ENCODE measurements at regions not wholly inside any gene's neighbourhood (a gene's known extent, or its start where the extent isn't known, plus 50 kb on each side); places are given as distances from the start of the nearest gene placed in this dataset.

DNA sequence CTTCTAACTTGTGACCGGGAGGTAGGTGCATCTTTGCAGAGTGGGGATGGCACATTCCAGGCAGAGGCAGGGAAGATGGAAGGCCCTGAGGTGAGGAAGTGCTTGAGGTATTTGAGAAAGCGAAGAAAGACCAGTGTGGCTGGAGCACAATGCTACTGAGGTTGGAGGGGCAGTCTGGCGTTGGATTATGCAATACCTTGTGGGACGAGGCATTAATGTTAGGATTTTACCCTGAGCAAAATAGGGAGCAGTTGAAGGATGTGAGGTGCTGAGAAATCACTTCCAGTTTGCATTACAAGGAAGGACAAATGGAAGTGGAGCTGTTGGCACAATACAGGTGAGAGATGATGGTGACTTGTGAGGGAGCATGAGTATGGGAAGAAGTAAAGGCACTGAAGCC lies 145.5 kb downstream of the KCNA5 start:
- Histone ChIP-seq H3K4me3 (no peak overlapping the region), H3K4me2 (no peak overlapping the region), H3K4me1 (ENCODE audit: insufficient read depth) (no peaks in the 10 kb centered on the region), H4K20me1 (ENCODE audit: insufficient read depth, poor library complexity, severe bottlenecking) (no peaks in the 10 kb centered on the region), H3K9me2 (replicated peaks; ENCODE audit: insufficient read depth) (no peaks in the 10 kb centered on the region), H3K9me3 (ENCODE audit: low read depth) (no peaks in the 10 kb centered on the region), H3K27me3 (no peaks in the 10 kb centered on the region), H3K79me2 (no peaks in the 10 kb centered on the region), H2AFZ (no peak overlapping the region), H3K27ac (no peak overlapping the region), H3K36me3 (replicated peaks; ENCODE audit: insufficient read depth, low read depth) (no peaks in the 10 kb centered on the region)
- no peak for DNase-seq (ENCODE audit: low spot score)
- WGBS (ENCODE audit: low lambda C conversion rate, missing lambda C conversion rate) = 69% methylated on average over 4 of the region's 4 CpGs
- TF ChIP-seq EZH2 (IDR thresholded peaks at IDR 0.05; ENCODE audit: borderline replicate concordance) (no peak), CTCF (IDR thresholded peaks at IDR 0.05; ENCODE audit: poor library complexity) (no peak), EZH2phosphoT487 (IDR thresholded peaks at IDR 0.05; ENCODE audit: low read depth, severe bottlenecking, unreplicated experiment) (no peak)

DNA sequence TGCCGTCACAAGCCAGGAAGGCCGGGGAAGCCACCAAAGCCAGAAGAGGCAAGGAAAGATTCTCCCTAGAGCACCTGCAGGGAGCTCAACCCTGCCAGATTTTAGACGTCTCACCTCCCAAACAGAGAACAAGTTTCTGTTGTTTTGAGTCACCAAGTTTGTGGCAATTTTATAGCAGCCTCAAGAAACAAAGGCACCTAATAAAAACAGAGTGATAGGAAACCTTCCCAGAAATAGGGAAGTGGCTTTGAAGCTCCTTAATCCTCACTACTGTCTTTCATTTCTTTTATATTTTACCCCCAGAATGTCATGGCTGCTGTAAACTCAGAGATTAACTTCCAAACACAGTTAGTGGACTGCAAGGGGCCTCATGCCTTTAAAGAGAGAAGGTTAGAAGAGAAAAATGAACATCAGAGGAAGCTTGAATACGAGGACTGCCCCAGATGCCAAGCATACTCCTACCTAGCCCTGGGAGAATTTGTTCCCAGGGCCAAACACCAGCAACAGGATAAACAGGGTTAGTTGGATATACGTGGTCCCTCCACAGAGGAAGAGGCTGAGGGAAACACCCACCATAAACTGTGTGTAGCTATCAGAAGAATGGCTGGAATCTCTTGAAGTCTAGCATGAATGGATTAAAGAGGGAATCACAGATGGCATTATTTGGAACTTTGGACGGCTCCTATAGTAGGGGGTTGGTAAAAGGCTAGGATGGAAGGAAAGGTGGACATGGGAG lies 148.3 kb downstream of the KCNA5 start:
- Histone ChIP-seq H3K79me2 (no peaks in the 10 kb centered on the region), H3K9me2 (replicated peaks; ENCODE audit: insufficient read depth) (no peaks in the 10 kb centered on the region), H3K27me3 (peaks cover 3% of the 10 kb centered on the region), H3K27ac (no peak overlapping the region), H4K20me1 (ENCODE audit: insufficient read depth, poor library complexity, severe bottlenecking) (no peaks in the 10 kb centered on the region), H2AFZ (no peak overlapping the region), H3K9me3 (ENCODE audit: low read depth) (no peaks in the 10 kb centered on the region), H3K4me2 (no peak overlapping the region), H3K4me1 (ENCODE audit: insufficient read depth) (no peaks in the 10 kb centered on the region), H3K4me3 (no peak overlapping the region), H3K36me3 (replicated peaks; ENCODE audit: insufficient read depth, low read depth) (no peaks in the 10 kb centered on the region)
- 56% methylated on average over 6 of the region's 6 CpGs for WGBS (ENCODE audit: low lambda C conversion rate, missing lambda C conversion rate)
- DNase-seq (ENCODE audit: low spot score) = no peak
- TF ChIP-seq CTCF (IDR thresholded peaks at IDR 0.05; ENCODE audit: poor library complexity) (no peak), EZH2phosphoT487 (IDR thresholded peaks at IDR 0.05; ENCODE audit: low read depth, severe bottlenecking, unreplicated experiment) (no peak), EZH2 (IDR thresholded peaks at IDR 0.05; ENCODE audit: borderline replicate concordance) (no peak)

DNA sequence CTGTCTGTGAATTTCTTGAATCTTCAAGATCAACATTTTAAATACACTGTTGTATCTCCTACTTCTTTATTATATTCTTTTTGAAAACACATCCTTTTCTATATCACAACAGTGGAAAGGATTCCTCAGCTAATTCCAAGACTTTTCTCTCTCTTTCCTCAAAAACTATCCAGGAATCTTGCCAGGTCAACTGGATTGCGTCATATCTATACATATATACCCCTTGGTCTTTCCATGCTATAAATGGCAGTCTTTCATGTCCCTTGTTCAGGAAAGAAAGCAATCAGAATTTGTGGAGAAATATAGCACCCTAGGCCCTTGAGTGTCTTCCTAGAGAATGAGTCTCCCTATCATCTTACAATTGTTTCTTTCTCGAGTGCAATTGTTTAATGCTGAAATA lies 149.0 kb downstream of the KCNA5 start:
- Histone ChIP-seq H3K79me2 (no peaks in the 10 kb centered on the region), H4K20me1 (ENCODE audit: insufficient read depth, poor library complexity, severe bottlenecking) (no peaks in the 10 kb centered on the region), H3K4me3 (no peak overlapping the region), H3K36me3 (replicated peaks; ENCODE audit: insufficient read depth, low read depth) (no peaks in the 10 kb centered on the region), H3K27ac (no peak overlapping the region), H2AFZ (no peak overlapping the region), H3K27me3 (peaks cover 3% of the 10 kb centered on the region), H3K4me1 (ENCODE audit: insufficient read depth) (no peaks in the 10 kb centered on the region), H3K9me3 (ENCODE audit: low read depth) (no peaks in the 10 kb centered on the region), H3K4me2 (no peak overlapping the region), H3K9me2 (replicated peaks; ENCODE audit: insufficient read depth) (no peaks in the 10 kb centered on the region)
- TF ChIP-seq CTCF (IDR thresholded peaks at IDR 0.05; ENCODE audit: poor library complexity) = no peak
- TF ChIP-seq EZH2phosphoT487 (IDR thresholded peaks at IDR 0.05; ENCODE audit: low read depth, severe bottlenecking, unreplicated experiment) = no peak
- no peak for TF ChIP-seq EZH2 (IDR thresholded peaks at IDR 0.05; ENCODE audit: borderline replicate concordance)
- 85% methylated on average over 2 of the region's 2 CpGs for WGBS (ENCODE audit: low lambda C conversion rate, missing lambda C conversion rate)
- no peak for DNase-seq (ENCODE audit: low spot score)
